HG03025 (cell line): ENCODE measurements at regions not wholly inside any gene's neighbourhood (a gene's known extent, or its start where the extent isn't known, plus 50 kb on each side); places are given as distances from the start of the nearest gene placed in this dataset.
"Not testable (repeated sequence)": the region's sequence is repeated elsewhere in the genome, so short reads cannot be mapped to it uniquely, and the experiment has no call there.

Experiments
- ATAC-seq: cut with Tn5 transposase; IDR thresholded peaks from one replicate; pipeline ENCODE4 v1.9.1; 2021; ENCODE audit warnings: mild to moderate bottlenecking, moderate library complexity; ENCODE audit not compliant: unreplicated experiment, low FRiP score

GRCh38 chr15:22196423-22196822, 116.1 kb downstream of the OR4M2 start:
- ATAC-seq: not testable (repeated sequence)

- not testable (repeated sequence) for ATAC-seq
These were observed 120.1 kb downstream of the OR4M2 start for GRCh38 chr15:22200417-22200816.

DNA sequence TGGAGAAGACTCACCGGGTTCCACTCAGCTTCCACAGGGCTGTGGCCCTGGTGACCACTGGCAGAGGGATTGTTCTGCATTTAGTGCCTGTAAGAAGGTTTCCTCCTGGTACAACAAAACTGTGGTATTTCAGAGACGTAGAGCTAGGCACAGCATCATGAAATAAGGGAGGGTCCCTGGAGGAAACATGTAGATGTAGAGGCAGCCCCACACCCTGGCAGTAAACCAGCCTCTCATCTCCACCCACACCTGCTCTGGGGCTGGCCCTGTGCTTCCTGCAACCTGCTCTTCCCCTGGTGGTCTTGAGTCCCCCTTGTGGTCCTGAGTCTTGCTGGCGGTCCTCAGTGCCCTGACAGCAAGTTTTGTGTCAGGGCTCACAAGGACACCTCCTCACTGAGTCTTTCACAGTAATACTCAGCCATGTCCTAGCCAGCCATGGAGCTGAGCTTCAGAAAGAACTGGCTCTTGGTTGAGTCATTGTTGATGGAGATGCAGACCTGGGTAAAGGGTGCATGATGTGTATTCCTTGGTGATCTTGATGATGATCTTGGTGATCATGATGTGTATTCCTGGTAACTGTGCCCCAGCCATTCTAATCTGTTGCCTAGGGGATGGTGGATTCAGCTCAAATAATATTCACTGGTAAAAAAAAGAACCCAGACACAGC, 121.8 kb downstream of the OR4M2 start:
- ATAC-seq: not testable (repeated sequence)

GRCh38 chr15:22203208-22203607, 122.9 kb downstream of the OR4M2 start:
- ATAC-seq: not testable (repeated sequence)

DNA sequence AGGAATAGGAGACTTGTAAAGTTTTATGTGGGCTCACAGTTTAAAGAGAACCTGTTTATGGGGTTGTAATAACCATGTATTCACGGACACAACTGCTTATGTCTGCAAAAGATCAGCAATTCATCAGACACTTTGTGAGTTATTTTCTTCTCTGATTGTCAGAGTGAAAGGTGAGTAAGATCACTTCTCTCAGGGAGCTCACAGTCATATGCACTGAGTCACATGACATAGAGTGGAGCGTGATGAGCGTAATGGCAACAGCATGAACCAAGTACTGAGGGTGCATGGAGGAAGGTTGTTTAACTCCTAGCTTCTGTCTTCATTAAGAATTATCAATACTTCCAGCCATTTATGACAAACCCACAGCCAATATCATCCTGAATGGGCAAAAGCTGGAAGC, 128.8 kb downstream of the OR4M2 start:
- ATAC-seq: not testable (repeated sequence)

GRCh38 chr15:22222596-22222995, 142.3 kb downstream of the OR4M2 start:
- ATAC-seq: not testable (repeated sequence)

- ATAC-seq: no peak
These were observed 143.9 kb downstream of the OR4M2 start for GRCh38 chr15:22224241-22224671.

- not testable (repeated sequence) for ATAC-seq
These were observed 144.6 kb downstream of the OR4M2 start for GRCh38 chr15:22224961-22225360.

DNA sequence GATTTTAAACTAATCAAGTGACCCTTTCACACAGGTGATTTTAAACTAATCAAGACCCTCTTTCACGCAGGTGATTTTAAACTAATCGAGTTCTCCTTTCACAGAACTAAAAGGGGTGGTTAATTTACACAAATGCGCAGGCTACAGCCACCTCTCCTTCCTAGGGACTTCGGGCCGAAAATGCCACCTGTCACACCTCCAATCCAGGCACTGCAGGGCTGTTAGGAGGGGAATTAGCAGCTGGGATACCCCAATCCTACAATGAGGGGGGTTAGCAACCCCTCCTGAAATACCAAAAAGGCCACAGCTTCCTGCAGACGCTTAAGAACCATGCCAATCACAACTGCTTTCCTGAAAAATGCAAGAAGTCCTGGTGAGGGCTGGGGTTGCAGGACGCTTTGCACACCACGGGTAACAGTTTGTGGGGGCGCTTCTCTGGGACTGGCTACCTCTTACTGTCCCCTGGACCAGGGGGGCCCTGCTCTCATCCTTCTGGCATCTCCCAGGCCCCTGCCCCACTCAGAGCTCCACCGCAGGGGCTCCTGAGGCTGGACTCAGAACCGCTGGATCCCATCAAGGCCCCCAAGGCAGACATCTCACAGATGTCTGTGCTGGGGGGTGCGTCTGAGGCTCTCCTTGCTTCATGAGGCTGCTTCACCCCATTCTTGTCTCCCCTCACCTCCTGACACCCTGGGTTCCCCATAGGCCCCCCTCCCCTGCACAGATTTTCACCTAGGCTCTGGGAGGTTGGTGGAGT, 145.9 kb downstream of the OR4M2 start:
- no peak for ATAC-seq

DNA sequence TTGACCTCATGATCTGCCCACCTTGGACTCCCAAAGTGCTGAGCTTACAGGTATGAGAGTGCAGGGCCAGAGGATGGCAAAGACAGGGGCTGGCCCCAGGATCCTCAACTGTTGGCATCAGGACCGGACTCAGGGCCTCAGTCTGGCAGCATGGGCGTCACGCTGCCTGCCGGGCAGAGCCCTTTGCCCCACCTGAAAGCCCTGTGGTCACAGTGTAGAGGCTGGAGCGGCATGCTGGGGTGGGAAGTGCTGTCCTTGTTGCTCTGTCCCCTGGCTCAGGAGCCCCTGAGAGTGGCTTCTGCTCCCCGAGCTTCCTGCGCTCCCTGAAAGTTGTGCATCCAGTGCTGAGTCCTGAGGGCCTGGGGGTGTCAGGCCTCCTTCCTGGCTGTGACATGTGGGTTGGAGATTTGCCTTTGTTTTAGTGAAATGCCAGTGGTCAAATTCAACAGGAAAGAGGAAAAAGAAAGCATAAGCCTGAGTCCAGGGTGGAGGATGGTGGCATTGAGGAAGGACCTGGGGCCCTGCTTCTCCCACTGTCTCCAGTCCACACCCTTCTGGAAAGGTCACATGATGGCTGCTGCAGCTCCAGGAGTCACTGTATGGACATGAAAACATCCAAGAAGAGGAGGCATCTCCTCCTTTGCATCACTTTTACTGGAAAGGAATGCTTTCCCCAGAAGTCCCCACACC, 147.2 kb downstream of the OR4M2 start:
- ATAC-seq: no peak

GRCh38 chr15:22228101-22228762, 147.9 kb downstream of the OR4M2 start:
- ATAC-seq: no peak

- no peak for ATAC-seq
These were observed 149.9 kb downstream of the OR4M2 start for GRCh38 chr15:22229990-22230819.

DNA sequence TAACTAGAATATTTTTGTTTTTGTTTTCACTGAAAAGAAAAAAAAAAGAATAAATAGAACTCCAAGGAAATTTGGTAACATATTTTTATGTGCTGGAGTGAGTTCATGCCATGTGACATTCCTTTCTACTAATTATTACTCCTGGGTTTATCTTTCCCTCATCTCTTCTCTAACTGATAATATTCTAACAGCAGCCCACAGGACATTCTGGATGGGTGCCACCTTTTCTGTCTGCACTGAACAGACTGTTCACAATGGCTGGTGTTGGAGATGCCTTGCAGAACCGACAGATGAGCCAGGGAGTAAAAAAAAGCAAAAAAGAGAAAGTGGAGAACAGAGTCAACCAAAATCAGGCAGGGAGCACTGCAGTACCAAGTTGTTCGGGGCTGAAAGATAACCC, 151.3 kb downstream of the OR4M2 start:
- ATAC-seq: no peak

DNA sequence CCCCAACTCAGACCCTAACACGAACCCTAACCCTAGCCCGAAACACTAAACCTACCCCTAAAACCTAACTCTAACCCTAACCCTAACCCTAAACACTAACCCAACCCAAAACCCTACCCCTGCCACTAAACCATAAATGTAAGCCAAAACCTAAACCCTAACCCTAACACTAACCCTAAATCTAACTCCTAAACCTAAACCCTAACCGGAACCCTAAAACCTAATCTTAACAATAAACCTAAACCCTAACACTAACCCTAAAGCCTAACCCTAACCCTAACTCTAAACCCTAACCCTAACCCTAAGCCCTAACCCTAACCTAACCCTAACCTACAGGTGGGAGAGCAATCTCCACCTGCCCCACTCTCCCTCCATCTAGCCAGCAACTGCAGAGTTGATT, 152.3 kb downstream of the OR4M2 start:
- no peak for ATAC-seq

GRCh38 chr15:22235261-22235930, 155.1 kb downstream of the OR4M2 start:
- not testable (repeated sequence) for ATAC-seq

GRCh38 chr15:22236469-22236868, 156.1 kb downstream of the OR4M2 start:
- ATAC-seq: no peak

- no peak for ATAC-seq
These were observed 157.6 kb downstream of the OR4M2 start for GRCh38 chr15:22237891-22238275.

- not testable (repeated sequence) for ATAC-seq
These were observed 158.1 kb downstream of the OR4M2 start for GRCh38 chr15:22238276-22238958.
